Caco-2 (cell line): ENCODE measurements at regions not wholly inside any gene's neighbourhood (a gene's known extent, or its start where the extent isn't known, plus 50 kb on each side); places are given as distances from the start of the nearest gene placed in this dataset.

Experiments used
- BruUV-seq: library from RNA; stranded (reverse); fragments of 400-500 nt; replicated peaks from 2 replicates; lab custom pipeline; 2021; lab: Mats Ljungman, UMichigan
- CTCF ChIA-PET: fragments of 300-600 bp; sonication (Branson Sonifier 250); formaldehyde crosslinking; loops from one replicate; lab custom pipeline; 2022; ENCODE audit warnings: antibody characterized with exemption; lab: Charles Lee
- POLR2A ChIA-PET: fragments of 300-600 bp; sonication (Branson Sonifier 250); formaldehyde crosslinking; loops from one replicate; lab custom pipeline; 2022; ENCODE audit warnings: antibody characterized with exemption; lab: Charles Lee
- DNase-seq, 2 experiments: peaks; one replicate each; pipeline versions ENCODE4 v3.0.0 to v3.0.0-alpha.2; 2020 to 2022
- H3K27me3 ChIP-seq: replicated peaks from 2 replicates; pipeline ENCODE4 v1.6.0; 2011; ENCODE audit warnings: low read length; ENCODE audit not compliant: control insufficient read depth, insufficient read depth
- H3K36me3 ChIP-seq: 2 replicates; pipeline ENCODE4 v1.5.1; 2011; ENCODE audit warnings: low read length; ENCODE audit not compliant: control insufficient read depth, insufficient read depth
- H3K4me1 ChIP-seq: fragments of 250-450 bp; sonication (Bioruptor Pico); 2 replicates; pipeline ENCODE4 v1.5.1; 2020; ENCODE audit warnings: mild to moderate bottlenecking
- H3K4me3 ChIP-seq: 2 replicates; pipeline ENCODE4 v1.5.1; 2011; ENCODE audit warnings: low read depth, mild to moderate bottlenecking, control low read depth, low read length
- H3K9me3 ChIP-seq: fragments of 250-450 bp; sonication (Bioruptor Pico); 2 replicates; pipeline ENCODE4 v1.5.1; 2020; ENCODE audit warnings: mild to moderate bottlenecking, moderate library complexity
- H3K27ac Mint-ChIP-seq: one replicate; pipeline ENCODE4 v1.8.0; 2022; ENCODE audit warnings: mixed read lengths; ENCODE audit not compliant: unreplicated experiment
- H3K27me3 Mint-ChIP-seq: one replicate; pipeline ENCODE4 v1.8.0; 2022; ENCODE audit warnings: mixed read lengths; ENCODE audit not compliant: insufficient read depth, unreplicated experiment
- H3K36me3 Mint-ChIP-seq: one replicate; pipeline ENCODE4 v1.8.0; 2022; ENCODE audit warnings: mild to moderate bottlenecking, mixed read lengths; ENCODE audit not compliant: insufficient read depth, unreplicated experiment
- H3K4me1 Mint-ChIP-seq: one replicate; pipeline ENCODE4 v1.8.0; 2022; ENCODE audit warnings: low read depth, mixed read lengths; ENCODE audit not compliant: unreplicated experiment
- H3K4me3 Mint-ChIP-seq: one replicate; pipeline ENCODE4 v1.8.0; 2022; ENCODE audit warnings: mild to moderate bottlenecking, moderate library complexity, mixed read lengths; ENCODE audit not compliant: unreplicated experiment
- H3K9me3 Mint-ChIP-seq: one replicate; pipeline ENCODE4 v1.8.0; 2022; ENCODE audit warnings: mixed read lengths; ENCODE audit not compliant: unreplicated experiment
- CTCF ChIP-seq, 2 experiments: fragments of 200-600 bp in 1 of 2; IDR thresholded peaks; 1 replicate in 1 of 2; 2 replicates in 1 of 2; pipeline versions ENCODE4 v1.5.1 to v1.8.0; 2011 to 2022; ENCODE audit warnings: antibody characterized with exemption in 1 of 2, control low read depth in 1 of 2, inconsistent platforms in 1 of 2, low read depth in 1 of 2, low read length in 1 of 2, mild to moderate bottlenecking in 1 of 2, moderate library complexity in 1 of 2; ENCODE audit not compliant: insufficient read depth in 1 of 2, severe bottlenecking in 1 of 2, unreplicated experiment in 1 of 2
- intact Hi-C: fragments of 100-400 bp; cut with micrococcal nuclease; formaldehyde crosslinking; loops from one replicate; pipeline ENCODE4 v1.10.0; 2022; ENCODE audit not compliant: unreplicated experiment

- Histone ChIP-seq H3K4me3 (no peak overlapping the region), H3K36me3 (no peaks in the 10 kb centered on the region), H3K27me3 (no peaks in the 10 kb centered on the region), H3K9me3 (no peaks in the 10 kb centered on the region), H3K4me1 (no peaks in the 10 kb centered on the region)
- Mint-ChIP-seq H3K36me3 (no peaks in the 10 kb centered on the region), H3K9me3 (no peaks in the 10 kb centered on the region), H3K4me1 (no peaks in the 10 kb centered on the region), H3K27ac (no peak overlapping the region), H3K27me3 (peaks cover 2% of the 10 kb centered on the region), H3K4me3 (no peak overlapping the region)
- ChIA-PET POLR2A (no interaction called here), CTCF (no interaction called here)
- no TSS peak for BruUV-seq
- peak in 1 of 2 experiments; percentile 1 for DNase-seq
- no peak for TF ChIP-seq CTCF (IDR thresholded peaks at IDR 0.05; ENCODE audit: insufficient read depth in 1 of 2, low read depth in 1 of 2, low read length in 1 of 2, severe bottlenecking in 1 of 2, unreplicated experiment in 1 of 2)
- intact Hi-C loops, result no loop called here
Measured at GRCh38 chr21:25360593-25360992, 246.7 kb downstream of the MRPL39 start.

- no peak overlapping the region for H3K4me3 Mint-ChIP-seq
- peaks cover 2% of the 10 kb centered on the region for H3K27me3 Mint-ChIP-seq
- Histone ChIP-seq H3K36me3 (no peaks in the 10 kb centered on the region), H3K9me3 (no peaks in the 10 kb centered on the region), H3K4me3 (no peak overlapping the region), H3K4me1 (no peaks in the 10 kb centered on the region), H3K27me3 (no peaks in the 10 kb centered on the region)
- no peaks in the 10 kb centered on the region for H3K4me1 Mint-ChIP-seq
- no peaks in the 10 kb centered on the region for H3K36me3 Mint-ChIP-seq
- no peak for TF ChIP-seq CTCF (IDR thresholded peaks at IDR 0.05; ENCODE audit: insufficient read depth in 1 of 2, low read depth in 1 of 2, low read length in 1 of 2, severe bottlenecking in 1 of 2, unreplicated experiment in 1 of 2)
- no peaks in the 10 kb centered on the region for H3K9me3 Mint-ChIP-seq
- ChIA-PET CTCF (interaction anchor here (0.8 kb wide), 1 partner anchor 26 kb away, joined by 3 read pairs; no protein-coding TSS in a partner anchor), POLR2A (no interaction called here)
- no peak overlapping the region for H3K27ac Mint-ChIP-seq
- no TSS peak for BruUV-seq
- intact Hi-C loops, result no loop called here
- no peak for DNase-seq
Measured at GRCh38 chr21:25359724-25360123, 247.6 kb downstream of the MRPL39 start.

GRCh38 chr21:25350056-25350455, 257.2 kb downstream of the MRPL39 start:
- Mint-ChIP-seq H3K27ac (no peak overlapping the region), H3K9me3 (no peaks in the 10 kb centered on the region), H3K36me3 (no peaks in the 10 kb centered on the region), H3K27me3 (peaks cover 6% of the 10 kb centered on the region), H3K4me1 (no peaks in the 10 kb centered on the region), H3K4me3 (no peak overlapping the region)
- BruUV-seq, result no TSS peak
- H3K36me3 ChIP-seq, result no peaks in the 10 kb centered on the region
- intact Hi-C loops, result loop anchor here (1.0 kb wide), 1 partner anchor 36 kb away; no protein-coding TSS in a partner anchor
- ChIA-PET POLR2A (no interaction called here), CTCF (no interaction called here)
- no peak overlapping the region for H3K4me3 ChIP-seq
- H3K9me3 ChIP-seq, result no peaks in the 10 kb centered on the region
- no peaks in the 10 kb centered on the region for H3K4me1 ChIP-seq
- TF ChIP-seq CTCF (IDR thresholded peaks at IDR 0.05; ENCODE audit: insufficient read depth in 1 of 2, low read depth in 1 of 2, low read length in 1 of 2, severe bottlenecking in 1 of 2, unreplicated experiment in 1 of 2), result peak in 1 of 2 experiments; percentile 15
- DNase-seq, result peak in 1 of 2 experiments; percentile 2
- no peaks in the 10 kb centered on the region for H3K27me3 ChIP-seq
